HepG2 (cell line): ENCODE measurements at regions not wholly inside any gene's neighbourhood (a gene's known extent, or its start where the extent isn't known, plus 50 kb on each side); places are given as distances from the start of the nearest gene placed in this dataset.

Source experiments
- ATAC-seq: fragments of 200-7000 bp; cut with Tn5 transposase; 3 replicates; pipeline ENCODE4 v1.9.1; 2020; ENCODE audit warnings: mild to moderate bottlenecking, moderate library complexity
- BruUV-seq: library from RNA; stranded (reverse); fragments of 400-500 nt; replicated peaks from 2 replicates; lab custom pipeline; 2021; lab: Mats Ljungman, UMichigan
- CTCF ChIA-PET: fragments of 300-600 bp; formaldehyde crosslinking; extraction: SDS; loops from one replicate; lab custom pipeline; 2021; ENCODE audit warnings: low total read pairs, inconsistent platforms, low intra/inter-chr PET ratio; lab: Yijun Ruan, JAX
- POLR2A ChIA-PET: fragments of 350-600 bp; sonication (Branson Sonifier 250); formaldehyde crosslinking; loops from one replicate; lab custom pipeline; 2020; ENCODE audit warnings: antibody characterized with exemption, inconsistent platforms; lab: Yijun Ruan, JAX
- DNase-seq: peaks from one replicate; pipeline ENCODE4 v3.0.0-alpha.2; 2015; ENCODE audit warnings: low spot score
- FAIRE-seq: peaks from 3 replicates; lab custom pipeline; 2011; peaks lifted over from hg19 to GRCh38; lab: Jason Lieb, UNC
- H2AFZ ChIP-seq: one replicate; pipeline ENCODE4 v1.6.1; 2011; ENCODE audit warnings: low read length, inconsistent platforms
- H3K27ac ChIP-seq: fragments of 300-600 bp; 3 replicates; pipeline ENCODE4 v1.8.0; 2011; ENCODE audit warnings: mixed run types, mild to moderate bottlenecking, mixed read lengths, low read length, inconsistent platforms; ENCODE audit not compliant: insufficient read depth; ENCODE audit errors: extremely low read length
- H3K27me3 ChIP-seq, 2 experiments: fragments of 200-600 bp in 1 of 2; 2 replicates in 1 of 2; 3 replicates in 1 of 2; pipeline versions ENCODE4 v1.6.0 to v1.8.0; 2011; ENCODE audit warnings: low read length in 2 of 2, mild to moderate bottlenecking in 2 of 2, moderate library complexity in 2 of 2, inconsistent platforms in 1 of 2; ENCODE audit not compliant: insufficient read depth in 2 of 2, control insufficient read depth in 1 of 2
- H3K36me3 ChIP-seq, 2 experiments: fragments of 200-600 bp in 1 of 2; replicated peaks in 1 of 2; 2 replicates in 1 of 2; 3 replicates in 1 of 2; pipeline versions ENCODE4 v1.5.1 to v1.8.0; 2011; ENCODE audit warnings: low read length in 2 of 2, inconsistent platforms in 1 of 2; ENCODE audit not compliant: insufficient read depth in 2 of 2, control insufficient read depth in 1 of 2
- H3K4me1 ChIP-seq: 2 replicates; pipeline ENCODE4 v1.5.1; 2012; ENCODE audit warnings: low read length, inconsistent platforms; ENCODE audit not compliant: insufficient read depth
- H3K4me2 ChIP-seq: 2 replicates; pipeline ENCODE4 v1.6.0; 2011; ENCODE audit warnings: low read depth, low read length, inconsistent platforms
- H3K4me3 ChIP-seq, 3 experiments: fragments of 200-600 bp in 1 of 3; sonication (generic), shearing (Covaris generic) in 1 of 3; replicated peaks in 1 of 3; 2 replicates each; pipeline ENCODE4 v1.5.1; 2011 to 2016; ENCODE audit warnings: low read length in 3 of 3, inconsistent platforms in 2 of 3, low read depth in 2 of 3, mild to moderate bottlenecking in 2 of 3, control low read depth in 1 of 3, mixed read lengths in 1 of 3; ENCODE audit not compliant: insufficient read depth in 1 of 3
- H3K79me2 ChIP-seq: one replicate; pipeline ENCODE4 v1.6.1; 2011; ENCODE audit warnings: low read length, inconsistent platforms; ENCODE audit not compliant: insufficient read depth
- H3K9ac ChIP-seq: 2 replicates; pipeline ENCODE4 v1.6.0; 2011; ENCODE audit warnings: mild to moderate bottlenecking, low read depth, low read length, inconsistent platforms; ENCODE audit not compliant: insufficient read depth
- H3K9me3 ChIP-seq: 2 replicates; pipeline ENCODE4 v1.5.1; 2012; ENCODE audit warnings: mild to moderate bottlenecking, low read length
- H4K20me1 ChIP-seq: 2 replicates; pipeline ENCODE4 v1.6.0; 2011; ENCODE audit warnings: inconsistent platforms, mild to moderate bottlenecking, low read length, moderate library complexity; ENCODE audit not compliant: insufficient read depth
- BRCA1 ChIP-seq: sonication (generic); formaldehyde crosslinking; IDR thresholded peaks from 2 replicates; pipeline ENCODE4 v1.4.0; 2020; ENCODE audit warnings: missing genetic modification reagents
- CTCF ChIP-seq: sonication (generic); formaldehyde crosslinking; IDR thresholded peaks from 2 replicates; pipeline ENCODE4 v1.5.0; 2020; ENCODE audit warnings: mild to moderate bottlenecking, missing genetic modification reagents, moderate library complexity
- ZFP41 ChIP-seq: sonication (generic); formaldehyde crosslinking; IDR thresholded peaks from 2 replicates; pipeline ENCODE4 v1.4.0; 2020; ENCODE audit warnings: mild to moderate bottlenecking, missing genetic modification reagents, borderline replicate concordance
- ZFP82 ChIP-seq: sonication (generic); formaldehyde crosslinking; IDR thresholded peaks from 2 replicates; pipeline ENCODE4 v1.5.1; 2020; ENCODE audit warnings: mild to moderate bottlenecking, missing genetic modification reagents, borderline replicate concordance
- ZNF207 ChIP-seq: fragments of 450-650 bp; IDR thresholded peaks from 2 replicates; pipeline ENCODE4 v1.6.1; 2016; ENCODE audit warnings: antibody characterized with exemption, borderline replicate concordance
- ZNF224 ChIP-seq: sonication (generic); formaldehyde crosslinking; IDR thresholded peaks from 2 replicates; pipeline ENCODE4 v1.5.0; 2020; ENCODE audit warnings: mild to moderate bottlenecking, missing genetic modification reagents
- ZNF362 ChIP-seq: sonication (generic); formaldehyde crosslinking; IDR thresholded peaks from 2 replicates; pipeline ENCODE4 v1.4.0; 2020; ENCODE audit warnings: missing genetic modification reagents, mild to moderate bottlenecking, borderline replicate concordance
- ZNF598 ChIP-seq: sonication (generic); formaldehyde crosslinking; IDR thresholded peaks from 2 replicates; pipeline ENCODE4 v1.5.1; 2020; ENCODE audit warnings: mild to moderate bottlenecking, missing genetic modification reagents, borderline replicate concordance
- ZNF674 ChIP-seq: sonication (generic); formaldehyde crosslinking; IDR thresholded peaks from 2 replicates; pipeline ENCODE4 v1.5.0; 2020; ENCODE audit warnings: low read depth, mild to moderate bottlenecking, missing genetic modification reagents
- ZNF75D ChIP-seq: sonication (generic); formaldehyde crosslinking; IDR thresholded peaks from 2 replicates; pipeline ENCODE4 v1.8.1; 2023; ENCODE audit warnings: missing genetic modification reagents, mild to moderate bottlenecking, borderline replicate concordance
- WGBS: methylation state at CpG from one replicate; pipeline ENCODE4 v1.1.6; 2017; ENCODE audit warnings: low lambda C conversion rate; 5-methylcytosine and 5-hydroxymethylcytosine counted together
- in situ Hi-C: cut with HindIII; loops from 2 replicates; pipeline ENCODE4 v1.10.0; 2017; ENCODE audit warnings: low pct_unique_long_range_greater_than_20kb; ENCODE audit not compliant: extremely low pct_ligation_motif_present
- intact Hi-C: fragments of 100-400 bp; cut with micrococcal nuclease; formaldehyde crosslinking; loops from one replicate; pipeline ENCODE4 v1.10.0; 2022; ENCODE audit not compliant: unreplicated experiment
- TF ChIP-seq, protein P1 (sequence below): sonication (generic); formaldehyde crosslinking; conservative IDR thresholded peaks from 2 replicates; pipeline ENCODE4 v1.8.0; 2022; ENCODE audit warnings: mild to moderate bottlenecking, moderate library complexity, missing genetic modification reagents
- TF ChIP-seq, protein P2 (sequence below): sonication (generic); formaldehyde crosslinking; IDR thresholded peaks from 2 replicates; pipeline ENCODE4 v1.9.0; 2021; ENCODE audit warnings: missing genetic modification reagents, borderline replicate concordance
- TF ChIP-seq, protein P3 (sequence below): sonication (generic); formaldehyde crosslinking; IDR thresholded peaks from 2 replicates; pipeline ENCODE4 v1.5.0; 2020; ENCODE audit warnings: missing genetic modification reagents, mild to moderate bottlenecking, borderline replicate concordance

GRCh38 chrX:1027133-1027532 is 185.3 kb downstream of the CRLF2 start (continued):
- TF ChIP-seq, protein P1, sequence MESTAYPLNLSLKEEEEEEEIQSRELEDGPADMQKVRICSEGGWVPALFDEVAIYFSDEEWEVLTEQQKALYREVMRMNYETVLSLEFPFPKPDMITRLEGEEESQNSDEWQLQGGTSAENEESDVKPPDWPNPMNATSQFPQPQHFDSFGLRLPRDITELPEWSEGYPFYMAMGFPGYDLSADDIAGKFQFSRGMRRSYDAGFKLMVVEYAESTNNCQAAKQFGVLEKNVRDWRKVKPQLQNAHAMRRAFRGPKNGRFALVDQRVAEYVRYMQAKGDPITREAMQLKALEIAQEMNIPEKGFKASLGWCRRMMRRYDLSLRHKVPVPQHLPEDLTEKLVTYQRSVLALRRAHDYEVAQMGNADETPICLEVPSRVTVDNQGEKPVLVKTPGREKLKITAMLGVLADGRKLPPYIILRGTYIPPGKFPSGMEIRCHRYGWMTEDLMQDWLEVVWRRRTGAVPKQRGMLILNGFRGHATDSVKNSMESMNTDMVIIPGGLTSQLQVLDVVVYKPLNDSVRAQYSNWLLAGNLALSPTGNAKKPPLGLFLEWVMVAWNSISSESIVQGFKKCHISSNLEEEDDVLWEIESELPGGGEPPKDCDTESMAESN: no peak
- TF ChIP-seq ZNF362 (CRISPR knock-in tag): no peak
- no peak for TF ChIP-seq ZFP41 (CRISPR knock-in tag)
- no peak for TF ChIP-seq CTCF (CRISPR knock-in tag)
- TF ChIP-seq ZNF207: no peak

GRCh38 chrX:1026263-1027015 is 186.0 kb downstream of the CRLF2 start:
- peaks cover 3% of the 10 kb centered on the region; the same call in 1 of the 2 replicates for H3K9me3 ChIP-seq
- H3K9ac ChIP-seq: no peak overlapping the region
- intact Hi-C loops: no loop called here
- ATAC-seq (no peak), FAIRE-seq (no peak), DNase-seq (no peak)
- H3K27me3 ChIP-seq: no peaks in the 10 kb centered on the region
- no peaks in the 10 kb centered on the region for H3K79me2 ChIP-seq
- H3K27ac ChIP-seq: no peak overlapping the region
- no peak overlapping the region for H3K4me2 ChIP-seq
- no peak overlapping the region for H3K4me3 ChIP-seq
- 33% methylated on average over 12 of the region's 13 CpGs for WGBS
- no peaks in the 10 kb centered on the region for H3K4me1 ChIP-seq
- ChIA-PET CTCF (no interaction called here), POLR2A (no interaction called here)
- H2AFZ ChIP-seq: no peak overlapping the region
- in situ Hi-C loops: no loop called here
- no TSS peak for BruUV-seq
- no peaks in the 10 kb centered on the region for H3K36me3 ChIP-seq
- H4K20me1 ChIP-seq: no peaks in the 10 kb centered on the region
- TF ChIP-seq ZNF75D (CRISPR knock-in tag) (no peak), BRCA1 (CRISPR knock-in tag) (no peak), ZFP82 (CRISPR knock-in tag) (no peak), ZNF674 (CRISPR knock-in tag) (no peak), ZNF598 (CRISPR knock-in tag) (no peak), ZNF224 (CRISPR knock-in tag) (no peak)
- TF ChIP-seq, protein P2, sequence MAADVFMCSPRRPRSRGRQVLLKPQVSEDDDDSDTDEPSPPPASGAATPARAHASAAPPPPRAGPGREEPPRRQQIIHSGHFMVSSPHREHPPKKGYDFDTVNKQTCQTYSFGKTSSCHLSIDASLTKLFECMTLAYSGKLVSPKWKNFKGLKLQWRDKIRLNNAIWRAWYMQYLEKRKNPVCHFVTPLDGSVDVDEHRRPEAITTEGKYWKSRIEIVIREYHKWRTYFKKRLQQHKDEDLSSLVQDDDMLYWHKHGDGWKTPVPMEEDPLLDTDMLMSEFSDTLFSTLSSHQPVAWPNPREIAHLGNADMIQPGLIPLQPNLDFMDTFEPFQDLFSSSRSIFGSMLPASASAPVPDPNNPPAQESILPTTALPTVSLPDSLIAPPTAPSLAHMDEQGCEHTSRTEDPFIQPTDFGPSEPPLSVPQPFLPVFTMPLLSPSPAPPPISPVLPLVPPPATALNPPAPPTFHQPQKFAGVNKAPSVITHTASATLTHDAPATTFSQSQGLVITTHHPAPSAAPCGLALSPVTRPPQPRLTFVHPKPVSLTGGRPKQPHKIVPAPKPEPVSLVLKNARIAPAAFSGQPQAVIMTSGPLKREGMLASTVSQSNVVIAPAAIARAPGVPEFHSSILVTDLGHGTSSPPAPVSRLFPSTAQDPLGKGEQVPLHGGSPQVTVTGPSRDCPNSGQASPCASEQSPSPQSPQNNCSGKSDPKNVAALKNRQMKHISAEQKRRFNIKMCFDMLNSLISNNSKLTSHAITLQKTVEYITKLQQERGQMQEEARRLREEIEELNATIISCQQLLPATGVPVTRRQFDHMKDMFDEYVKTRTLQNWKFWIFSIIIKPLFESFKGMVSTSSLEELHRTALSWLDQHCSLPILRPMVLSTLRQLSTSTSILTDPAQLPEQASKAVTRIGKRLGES: no peak
- TF ChIP-seq, protein P3, sequence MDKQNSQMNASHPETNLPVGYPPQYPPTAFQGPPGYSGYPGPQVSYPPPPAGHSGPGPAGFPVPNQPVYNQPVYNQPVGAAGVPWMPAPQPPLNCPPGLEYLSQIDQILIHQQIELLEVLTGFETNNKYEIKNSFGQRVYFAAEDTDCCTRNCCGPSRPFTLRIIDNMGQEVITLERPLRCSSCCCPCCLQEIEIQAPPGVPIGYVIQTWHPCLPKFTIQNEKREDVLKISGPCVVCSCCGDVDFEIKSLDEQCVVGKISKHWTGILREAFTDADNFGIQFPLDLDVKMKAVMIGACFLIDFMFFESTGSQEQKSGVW (CRISPR knock-in tag): no peak
